SH-SY5Y (cell line): ENCODE measurements at regions not wholly inside any gene's neighbourhood (a gene's known extent, or its start where the extent isn't known, plus 50 kb on each side); places are given as distances from the start of the nearest gene placed in this dataset.

Experiments
- GATA2 ChIP-seq: IDR thresholded peaks from 2 replicates; pipeline ENCODE4 v1.6.1; 2011; ENCODE audit warnings: mild to moderate bottlenecking, low read depth, low read length
- GATA3 ChIP-seq: IDR thresholded peaks from 2 replicates; pipeline ENCODE4 v1.6.1; 2011; ENCODE audit warnings: low read depth, mild to moderate bottlenecking, low read length, moderate library complexity

GRCh38 chr5:158179271-158179670 is 320.3 kb upstream of the CLINT1 start:
- TF ChIP-seq GATA2: no peak
- TF ChIP-seq GATA3: no peak
